GM12891 (cell line): ENCODE measurements at regions not wholly inside any gene's neighbourhood (a gene's known extent, or its start where the extent isn't known, plus 50 kb on each side); places are given as distances from the start of the nearest gene placed in this dataset.

Source experiments
- POLR2A ChIP-seq: IDR thresholded peaks from 2 replicates; pipeline ENCODE4 v1.6.1; 2011; ENCODE audit warnings: low read depth, low read length, control low read depth
- POLR2AphosphoS5 ChIP-seq: IDR thresholded peaks from 2 replicates; pipeline ENCODE4 v1.6.1; 2011; ENCODE audit warnings: low read depth, low read length, control low read depth
- TAF1 ChIP-seq: IDR thresholded peaks from 2 replicates; pipeline ENCODE4 v1.6.1; 2011; ENCODE audit warnings: low read depth, low read length, control low read depth

GRCh38 chr1:79362470-79362869 lies 355.9 kb upstream of the ADGRL4 start:
- TF ChIP-seq POLR2A (no peak), POLR2AphosphoS5 (no peak), TAF1 (no peak)
